Brain pericyte (primary cell): ENCODE measurements at regions not wholly inside any gene's neighbourhood (a gene's known extent, or its start where the extent isn't known, plus 50 kb on each side); places are given as distances from the start of the nearest gene placed in this dataset.

ENCODE experiments used
- DNase-seq: peaks from one replicate; pipeline ENCODE4 v3.0.0-alpha.2; 2012; ENCODE audit warnings: low read depth, low spot score

GRCh38 chr17:15894913-15895658 lies 49.8 kb upstream of the ADORA2B start:
- DNase-seq = no peak
